ENCODE measurements at regions not wholly inside any gene's neighbourhood (a gene's known extent, or its start where the extent isn't known, plus 50 kb on each side); places are given as distances from the start of the nearest gene placed in this dataset.

- ChIA-PET CTCF (no interaction called here), POLR2A (no interaction called here), RAD21 (ENCODE audit: low non-redundant PET in 1 of 2, low total read pairs in 2 of 2, uncharacterized antibody in 2 of 2, unreplicated experiment in 2 of 2) (no interaction called here)
- H3K27ac ChIP-seq (ENCODE audit: low read depth, low read length) = no peak overlapping the region
- peaks cover 11 to 43% of the 10 kb centered on the region in 2 experiments; a peak in 2 of 4 replicates for H3K9me3 ChIP-seq (ENCODE audit: control insufficient read depth in 1 of 2, insufficient read depth in 1 of 2, low read depth in 1 of 2, low read length in 2 of 2)
- no peaks in the 10 kb centered on the region for H3K36me3 ChIP-seq (ENCODE audit: control insufficient read depth in 1 of 2, insufficient read depth in 2 of 2, low read length in 2 of 2)
- no peaks in the 10 kb centered on the region for H3K27me3 ChIP-seq (ENCODE audit: insufficient read depth, low read length)
- no peaks in the 10 kb centered on the region for H4K20me1 ChIP-seq (ENCODE audit: insufficient read depth)
- intact Hi-C loops (cut with micrococcal nuclease) = no loop called here
- ATAC-seq = no peak
- TF ChIP-seq SP1 (IDR thresholded peaks at IDR 0.05; ENCODE audit: low read depth) (no peak), ELF1 (IDR thresholded peaks at IDR 0.05; ENCODE audit: borderline replicate concordance, low read depth) (no peak), ZFX (IDR thresholded peaks at IDR 0.05) (no peak), POLR2AphosphoS5 (IDR thresholded peaks at IDR 0.05; ENCODE audit: low read depth, low read length) (no peak)
- DNase-seq (ENCODE audit: low read depth, low spot score) = no peak
- H3K4me3 ChIP-seq (replicated peaks in 1 of 2; ENCODE audit: low read depth in 1 of 2, low read length in 2 of 2) = no peak overlapping the region
- H3K79me2 ChIP-seq (ENCODE audit: insufficient read depth, low read length) = no peaks in the 10 kb centered on the region
- no peak overlapping the region for H3K9ac ChIP-seq (ENCODE audit: low read length)
- BruUV-seq (replicated peaks) = no TSS peak
- no peaks in the 10 kb centered on the region for H3K4me1 ChIP-seq (ENCODE audit: control insufficient read depth in 1 of 2, insufficient read depth in 2 of 2, low read length in 2 of 2)
- H3K9me2 ChIP-seq (ENCODE audit: insufficient read depth) = no peaks in the 10 kb centered on the region
- no peak overlapping the region for H2AFZ ChIP-seq (ENCODE audit: low read depth, low read length, poor library complexity, severe bottlenecking)
- no peak overlapping the region for H3K4me2 ChIP-seq (ENCODE audit: low read length)
These were observed 1231.1 kb upstream of the CELF2 start for GRCh38 chr10:9786576-9786975.

GRCh38 chr10:9789996-9790395 is 1227.7 kb upstream of the CELF2 start:
- Histone ChIP-seq H2AFZ (ENCODE audit: low read depth, low read length, poor library complexity, severe bottlenecking) (no peak overlapping the region), H3K27ac (ENCODE audit: low read depth, low read length) (no peak overlapping the region), H3K4me2 (ENCODE audit: low read length) (no peak overlapping the region), H3K9ac (ENCODE audit: low read length) (no peak overlapping the region), H3K79me2 (ENCODE audit: insufficient read depth, low read length) (no peaks in the 10 kb centered on the region), H4K20me1 (ENCODE audit: insufficient read depth) (no peaks in the 10 kb centered on the region), H3K4me3 (replicated peaks in 1 of 2; ENCODE audit: low read depth in 1 of 2, low read length in 2 of 2) (no peak overlapping the region), H3K4me1 (ENCODE audit: control insufficient read depth in 1 of 2, insufficient read depth in 2 of 2, low read length in 2 of 2) (no peaks in the 10 kb centered on the region), H3K36me3 (ENCODE audit: control insufficient read depth in 1 of 2, insufficient read depth in 2 of 2, low read length in 2 of 2) (no peaks in the 10 kb centered on the region), H3K9me3 (ENCODE audit: control insufficient read depth in 1 of 2, insufficient read depth in 1 of 2, low read depth in 1 of 2, low read length in 2 of 2) (peaks cover 13 to 30% of the 10 kb centered on the region in 2 experiments; a peak in 2 of 4 replicates), H3K27me3 (ENCODE audit: insufficient read depth, low read length) (no peaks in the 10 kb centered on the region), H3K9me2 (ENCODE audit: insufficient read depth) (no peaks in the 10 kb centered on the region)
- TF ChIP-seq CEBPB (IDR thresholded peaks at IDR 0.05; ENCODE audit: low read depth) (no peak), TCF7L2 (IDR thresholded peaks at IDR 0.05; ENCODE audit: borderline replicate concordance, extremely low read depth, insufficient read depth, insufficient read length) (no peak), CTCF (IDR thresholded peaks at IDR 0.05 in 2 of 3, conservative IDR thresholded peaks at IDR 0.05 in 1 of 3; ENCODE audit: borderline replicate concordance in 1 of 3, insufficient read depth in 1 of 3, low read depth in 2 of 3, low read length in 2 of 3) (no peak), EGR1 (IDR thresholded peaks at IDR 0.05; ENCODE audit: low read depth) (no peak), ZFX (IDR thresholded peaks at IDR 0.05) (no peak), RAD21 (IDR thresholded peaks at IDR 0.05; ENCODE audit: low read depth) (no peak), ELF1 (IDR thresholded peaks at IDR 0.05; ENCODE audit: borderline replicate concordance, low read depth) (no peak), EZH2 (IDR thresholded peaks at IDR 0.05) (no peak), MAX (IDR thresholded peaks at IDR 0.05) (no peak), EZH2phosphoT487 (IDR thresholded peaks at IDR 0.05; ENCODE audit: borderline replicate concordance) (no peak), SRF (IDR thresholded peaks at IDR 0.05; ENCODE audit: low read depth) (no peak)
- DNase-seq (ENCODE audit: low read depth, low spot score) (no peak), ATAC-seq (no peak)
- ChIA-PET CTCF (no interaction called here), RAD21 (ENCODE audit: low non-redundant PET in 1 of 2, low total read pairs in 2 of 2, uncharacterized antibody in 2 of 2, unreplicated experiment in 2 of 2) (no interaction called here), POLR2A (no interaction called here)
- no TSS peak for BruUV-seq (replicated peaks)
- intact Hi-C loops (cut with micrococcal nuclease) = no loop called here

All from HCT116 (cell line).